ENCODE measurements at regions not wholly inside any gene's neighbourhood (a gene's known extent, or its start where the extent isn't known, plus 50 kb on each side); places are given as distances from the start of the nearest gene placed in this dataset.
A peak's percentile ranks its signal among the peaks of the same experiment; 100 is the strongest.

GRCh38 chr5:120016717-120017382 is 387.5 kb downstream of the FAM170A start:
- peak in 2 of 3 experiments; percentile 5 to 23 for DNase-seq

GRCh38 chr5:120017513-120017912 is 388.2 kb downstream of the FAM170A start:
- no peak for DNase-seq

- no peak for DNase-seq
Observed at GRCh38 chr5:120035181-120035580, 405.8 kb downstream of the FAM170A start.

GRCh38 chr5:120035815-120036577 is 406.6 kb downstream of the FAM170A start:
- no peak for DNase-seq

- no peak for DNase-seq
Observed at GRCh38 chr5:120037451-120037850, 408.1 kb downstream of the FAM170A start.

GRCh38 chr5:120039111-120039510 is 409.8 kb downstream of the FAM170A start:
- no peak for DNase-seq

- no peak for DNase-seq
Observed at GRCh38 chr5:120043431-120043830, 414.1 kb downstream of the FAM170A start.

GRCh38 chr5:120052916-120053828 is 410.9 kb upstream of the PRR16 start:
- DNase-seq = no peak

- no peak for DNase-seq
Observed at GRCh38 chr5:120053841-120054240, 410.3 kb upstream of the PRR16 start.

GRCh38 chr5:120055858-120056257 is 408.2 kb upstream of the PRR16 start:
- peak in 1 of 3 experiments; percentile 28 for DNase-seq

- DNase-seq = no peak
Observed at GRCh38 chr5:120062515-120062917, 401.6 kb upstream of the PRR16 start.

GRCh38 chr5:120072068-120072761 is 391.9 kb upstream of the PRR16 start:
- DNase-seq = no peak

GRCh38 chr5:120073722-120074121 is 390.4 kb upstream of the PRR16 start:
- peak in 1 of 3 experiments; percentile 1 for DNase-seq

- DNase-seq = no peak
Observed at GRCh38 chr5:120080781-120081180, 383.3 kb upstream of the PRR16 start.

GRCh38 chr5:120082316-120083068 is 381.6 kb upstream of the PRR16 start:
- DNase-seq = no peak

- peak in 1 of 3 experiments; percentile 3 for DNase-seq
Observed at GRCh38 chr5:120083851-120084542, 380.1 kb upstream of the PRR16 start.

GRCh38 chr5:120084543-120084870 is 379.6 kb upstream of the PRR16 start:
- DNase-seq = no peak

GRCh38 chr5:120086081-120086480 is 378.0 kb upstream of the PRR16 start:
- no peak for DNase-seq

- no peak for DNase-seq
Observed at GRCh38 chr5:120088412-120088811, 375.7 kb upstream of the PRR16 start.

- no peak for DNase-seq
Observed at GRCh38 chr5:120088836-120089235, 375.3 kb upstream of the PRR16 start.

- DNase-seq = no peak
Observed at GRCh38 chr5:120091376-120091948, 372.6 kb upstream of the PRR16 start.
